ENCODE measurements at regions not wholly inside any gene's neighbourhood (a gene's known extent, or its start where the extent isn't known, plus 50 kb on each side); places are given as distances from the start of the nearest gene placed in this dataset.
"Not testable (repeated sequence)": the region's sequence is repeated elsewhere in the genome, so short reads cannot be mapped to it uniquely, and the experiment has no call there.

DNA sequence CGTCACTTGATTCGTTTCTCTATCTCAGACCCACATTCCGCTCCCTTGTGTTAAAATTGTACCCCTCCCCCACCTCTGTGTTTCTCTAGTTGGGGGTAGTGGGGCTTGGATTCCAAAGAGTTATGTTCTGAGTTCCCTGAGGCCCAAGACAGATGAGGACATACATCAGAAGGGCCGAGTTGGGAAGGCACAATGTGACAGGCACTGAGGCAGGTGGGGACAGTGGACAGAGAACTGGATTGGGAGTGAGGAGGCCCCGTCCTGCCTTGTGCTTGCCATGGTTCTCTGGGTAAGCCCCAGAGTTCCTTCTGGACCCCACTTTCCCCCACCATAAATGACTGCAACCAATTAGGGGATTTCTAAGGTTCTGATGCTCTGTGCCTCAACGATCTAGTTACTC, 80.5 kb upstream of the ETV3 start:
- TF ChIP-seq POLR2AphosphoS5 (IDR thresholded peaks at IDR 0.05; ENCODE audit: low read depth, low read length) (no peak), POLR2A (IDR thresholded peaks at IDR 0.05; ENCODE audit: low read depth, low read length) (no peak), TAF1 (IDR thresholded peaks at IDR 0.05; ENCODE audit: borderline replicate concordance, low read depth, low read length) (no peak)
- no peak for FAIRE-seq
- no peak for DNase-seq (ENCODE audit: insufficient read length)

DNA sequence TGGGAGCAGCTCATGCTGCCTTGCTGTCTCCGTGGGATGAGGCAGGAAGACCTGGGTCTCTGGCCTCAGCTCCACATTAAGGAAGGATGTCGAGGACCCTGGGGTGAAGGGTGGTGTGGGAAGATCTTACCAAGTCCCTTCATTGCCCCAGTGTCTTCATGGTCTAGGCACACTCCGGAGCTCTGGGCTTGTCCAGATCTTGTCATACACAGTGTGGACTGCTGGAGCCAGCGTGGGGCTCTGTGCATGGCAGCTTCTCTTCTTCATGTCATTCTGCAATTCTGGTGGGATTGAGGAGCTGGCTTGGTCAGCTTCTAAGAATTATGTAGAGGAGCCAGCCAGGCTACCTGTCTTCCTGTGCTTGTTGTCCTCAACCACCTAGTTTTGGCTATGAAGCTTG, 79.3 kb upstream of the ETV3 start:
- TF ChIP-seq TAF1 (IDR thresholded peaks at IDR 0.05; ENCODE audit: borderline replicate concordance, low read depth, low read length) (no peak), POLR2A (IDR thresholded peaks at IDR 0.05; ENCODE audit: low read depth, low read length) (no peak), POLR2AphosphoS5 (IDR thresholded peaks at IDR 0.05; ENCODE audit: low read depth, low read length) (no peak)
- DNase-seq (ENCODE audit: insufficient read length) (no peak), FAIRE-seq (no peak)

GRCh38 chr1:157213836-157214235, 75.6 kb upstream of the ETV3 start:
- FAIRE-seq (no peak), DNase-seq (ENCODE audit: insufficient read length) (no peak)
- no peak for TF ChIP-seq POLR2AphosphoS5 (IDR thresholded peaks at IDR 0.05; ENCODE audit: low read depth, low read length)
- TF ChIP-seq TAF1 (IDR thresholded peaks at IDR 0.05; ENCODE audit: borderline replicate concordance, low read depth, low read length) = no peak
- TF ChIP-seq POLR2A (IDR thresholded peaks at IDR 0.05; ENCODE audit: low read depth, low read length) = no peak

GRCh38 chr1:157209514-157209913, 71.3 kb upstream of the ETV3 start:
- FAIRE-seq (no peak), DNase-seq (ENCODE audit: insufficient read length) (no peak)
- no peak for TF ChIP-seq POLR2A (IDR thresholded peaks at IDR 0.05; ENCODE audit: low read depth, low read length)
- no peak for TF ChIP-seq TAF1 (IDR thresholded peaks at IDR 0.05; ENCODE audit: borderline replicate concordance, low read depth, low read length)
- no peak for TF ChIP-seq POLR2AphosphoS5 (IDR thresholded peaks at IDR 0.05; ENCODE audit: low read depth, low read length)

GRCh38 chr1:157205982-157206381, 67.8 kb upstream of the ETV3 start:
- not testable (repeated sequence) for DNase-seq (ENCODE audit: insufficient read length); FAIRE-seq

DNA sequence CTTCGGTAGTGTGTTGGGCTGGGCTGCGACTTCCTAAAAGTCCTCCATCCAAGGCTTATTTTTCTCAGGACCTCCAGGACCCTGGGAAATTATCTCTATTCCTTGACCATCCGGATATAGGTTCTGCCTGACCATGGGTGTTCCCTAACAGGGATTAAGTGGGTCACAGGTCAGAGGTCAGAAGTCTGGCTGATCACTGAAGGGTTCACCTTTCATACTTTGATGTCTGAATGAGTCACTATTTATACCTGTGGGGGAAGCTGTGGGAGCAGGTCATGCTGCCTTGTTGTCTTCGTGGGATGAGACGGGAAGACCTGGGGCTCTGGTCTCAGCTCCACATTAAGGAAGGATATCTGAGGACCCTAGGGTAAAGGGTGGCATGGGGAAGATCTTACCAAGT, 65.0 kb upstream of the ETV3 start:
- DNase-seq (ENCODE audit: insufficient read length) (no peak), FAIRE-seq (no peak)
- no peak for TF ChIP-seq POLR2AphosphoS5 (IDR thresholded peaks at IDR 0.05; ENCODE audit: low read depth, low read length)
- no peak for TF ChIP-seq TAF1 (IDR thresholded peaks at IDR 0.05; ENCODE audit: borderline replicate concordance, low read depth, low read length)
- TF ChIP-seq POLR2A (IDR thresholded peaks at IDR 0.05; ENCODE audit: low read depth, low read length) = no peak

- TF ChIP-seq POLR2A (IDR thresholded peaks at IDR 0.05; ENCODE audit: low read depth, low read length) (no peak), TAF1 (IDR thresholded peaks at IDR 0.05; ENCODE audit: borderline replicate concordance, low read depth, low read length) (no peak), POLR2AphosphoS5 (IDR thresholded peaks at IDR 0.05; ENCODE audit: low read depth, low read length) (no peak)
- DNase-seq (ENCODE audit: insufficient read length) = no peak
- no peak for FAIRE-seq
These were observed 64.1 kb upstream of the ETV3 start for GRCh38 chr1:157202331-157202730.

DNA sequence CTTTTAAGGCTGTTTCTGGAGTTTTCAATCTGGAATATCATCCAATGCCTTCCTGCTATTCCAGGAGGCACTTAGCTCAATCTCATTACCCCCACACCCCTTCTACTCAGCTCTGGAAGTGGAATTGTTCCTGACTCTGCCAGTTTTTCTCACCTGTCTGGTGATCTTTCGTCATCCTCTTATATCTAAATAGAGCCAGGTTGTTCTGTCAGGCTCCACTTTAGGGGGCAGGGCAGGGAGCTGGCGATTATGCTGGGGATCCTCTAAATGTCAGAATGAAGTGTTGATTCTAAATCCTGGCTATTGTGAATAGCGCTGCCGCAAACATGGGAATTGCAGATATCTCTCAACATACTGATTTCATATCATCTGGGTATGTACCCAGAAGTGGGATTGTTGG, 63.6 kb upstream of the ETV3 start:
- DNase-seq (ENCODE audit: insufficient read length) (no peak), FAIRE-seq (no peak)
- no peak for TF ChIP-seq TAF1 (IDR thresholded peaks at IDR 0.05; ENCODE audit: borderline replicate concordance, low read depth, low read length)
- no peak for TF ChIP-seq POLR2A (IDR thresholded peaks at IDR 0.05; ENCODE audit: low read depth, low read length)
- no peak for TF ChIP-seq POLR2AphosphoS5 (IDR thresholded peaks at IDR 0.05; ENCODE audit: low read depth, low read length)

- no peak for FAIRE-seq
These were observed 62.3 kb upstream of the ETV3 start for GRCh38 chr1:157200451-157200850.

GRCh38 chr1:157199421-157199755, 61.2 kb upstream of the ETV3 start:
- TF ChIP-seq POLR2AphosphoS5 (IDR thresholded peaks at IDR 0.05; ENCODE audit: low read depth, low read length) (no peak), POLR2A (IDR thresholded peaks at IDR 0.05; ENCODE audit: low read depth, low read length) (no peak), TAF1 (IDR thresholded peaks at IDR 0.05; ENCODE audit: borderline replicate concordance, low read depth, low read length) (no peak)
- DNase-seq (ENCODE audit: insufficient read length) = no peak
- no peak for FAIRE-seq

More at GRCh38 chr1:157200451-157200850, 62.3 kb upstream of the ETV3 start:
- DNase-seq (ENCODE audit: insufficient read length) = no peak
- TF ChIP-seq POLR2A (IDR thresholded peaks at IDR 0.05; ENCODE audit: low read depth, low read length) (no peak), TAF1 (IDR thresholded peaks at IDR 0.05; ENCODE audit: borderline replicate concordance, low read depth, low read length) (no peak), POLR2AphosphoS5 (IDR thresholded peaks at IDR 0.05; ENCODE audit: low read depth, low read length) (no peak)

DNA sequence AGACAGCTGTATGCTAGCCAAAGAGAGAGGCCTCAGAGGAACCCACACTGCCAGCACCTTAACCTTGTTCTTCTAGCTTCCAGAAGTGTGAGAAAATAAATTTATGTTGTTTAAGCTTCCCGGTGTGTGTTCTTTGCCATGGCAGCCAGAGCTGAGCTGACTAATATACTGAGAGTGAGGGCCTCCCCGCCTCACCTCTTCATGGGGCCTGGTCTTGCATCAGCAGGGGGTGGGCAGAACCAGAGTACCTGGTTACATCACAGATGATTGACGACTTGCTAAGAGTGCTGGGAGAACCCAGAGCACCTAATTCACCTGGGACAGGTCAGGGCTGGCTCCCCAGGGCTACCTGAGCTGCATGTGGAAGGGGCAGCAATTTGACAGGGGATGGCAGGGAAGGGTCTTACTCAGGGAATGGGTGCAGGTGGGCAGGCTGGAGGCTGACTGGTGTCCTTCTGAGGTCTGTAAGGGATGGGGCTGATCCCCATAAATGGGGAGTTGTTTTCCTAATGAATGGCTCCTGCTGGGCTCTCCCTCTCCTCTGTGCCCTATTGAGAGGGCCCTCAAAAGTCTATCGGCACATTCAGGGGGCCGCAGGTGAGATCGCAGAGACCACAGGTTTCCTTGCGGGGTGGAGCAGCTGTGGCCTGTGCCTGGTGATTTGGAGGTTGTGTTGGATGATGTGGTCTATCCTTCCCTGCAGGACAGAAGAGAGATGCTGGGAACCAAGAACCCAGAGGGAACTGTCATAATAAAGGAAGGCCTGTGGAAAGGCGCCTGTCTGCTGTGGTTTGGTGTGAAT, 60.6 kb upstream of the ETV3 start:
- TF ChIP-seq POLR2A (IDR thresholded peaks at IDR 0.05; ENCODE audit: low read depth, low read length) (no peak), POLR2AphosphoS5 (IDR thresholded peaks at IDR 0.05; ENCODE audit: low read depth, low read length) (no peak), TAF1 (IDR thresholded peaks at IDR 0.05; ENCODE audit: borderline replicate concordance, low read depth, low read length) (no peak)
- FAIRE-seq = no peak
- no peak for DNase-seq (ENCODE audit: insufficient read length)

GRCh38 chr1:157197906-157198435, 59.8 kb upstream of the ETV3 start:
- no peak for DNase-seq (ENCODE audit: insufficient read length)
- TF ChIP-seq POLR2A (IDR thresholded peaks at IDR 0.05; ENCODE audit: low read depth, low read length) = no peak
- TF ChIP-seq POLR2AphosphoS5 (IDR thresholded peaks at IDR 0.05; ENCODE audit: low read depth, low read length) = no peak
- TF ChIP-seq TAF1 (IDR thresholded peaks at IDR 0.05; ENCODE audit: borderline replicate concordance, low read depth, low read length) = no peak
- no peak for FAIRE-seq

DNA sequence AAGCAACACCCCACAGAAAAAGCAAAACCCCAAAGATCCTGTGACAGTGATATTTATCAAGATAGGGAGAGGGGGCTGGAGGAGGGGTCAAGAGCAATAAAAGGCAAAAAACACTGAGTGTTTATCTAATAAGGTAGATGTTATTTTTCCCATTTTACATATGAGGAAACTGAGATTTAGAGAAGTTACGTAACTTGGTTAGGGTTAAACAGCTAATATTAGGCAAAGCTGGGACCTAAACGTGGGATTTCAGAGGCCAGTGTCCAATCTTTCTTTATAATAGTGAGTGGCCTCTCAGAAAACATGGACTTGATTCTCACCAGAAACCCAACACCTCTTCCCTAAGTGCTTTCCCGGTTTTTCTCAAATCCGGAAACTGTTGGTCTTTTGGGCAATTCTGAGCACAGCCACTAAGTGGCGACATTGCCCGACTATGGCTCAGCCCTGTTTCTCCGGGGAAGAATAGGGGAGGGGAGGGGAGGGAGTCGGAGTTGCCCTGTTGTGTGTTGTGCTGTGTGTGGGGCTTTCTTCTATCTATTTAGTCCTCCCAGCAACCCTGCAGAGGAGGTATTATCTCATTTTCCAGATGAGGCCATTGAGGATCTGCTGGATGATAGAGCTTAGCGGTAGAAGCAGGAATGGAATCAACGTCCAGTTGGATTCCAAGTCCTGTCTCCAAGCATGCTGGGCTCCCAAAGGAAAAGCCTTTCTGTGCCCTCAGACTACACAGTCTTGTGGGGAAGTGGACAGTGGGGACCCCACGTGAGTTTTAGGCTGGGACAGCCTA, 58.7 kb upstream of the ETV3 start:
- DNase-seq (ENCODE audit: insufficient read length) = not testable (repeated sequence)
- FAIRE-seq = peak; percentile 93

Data from GM12892 (cell line).